Ovary (tissue), 7 donors: ENCODE measurements at regions not wholly inside any gene's neighbourhood (a gene's known extent, or its start where the extent isn't known, plus 50 kb on each side); places are given as distances from the start of the nearest gene placed in this dataset.

ENCODE experiments used
- DNase-seq, 5 donors: peaks; one replicate each; pipeline ENCODE4 v3.0.0-alpha.2; 2019 to 2020
- H3K27ac ChIP-seq, 2 donors: fragments of 200-600 bp; one replicate each; pipeline versions ENCODE4 v1.5.1 to v1.8.0; 2019 to 2022
- H3K27me3 ChIP-seq: fragments of 200-600 bp; one replicate; pipeline ENCODE4 v1.8.0; 2022
- H3K36me3 ChIP-seq: fragments of 200-600 bp; sonication (generic); one replicate; pipeline ENCODE4 v1.5.1; 2019
- H3K4me1 ChIP-seq: one replicate; pipeline ENCODE4 v1.8.1; 2013; ENCODE audit warnings: mild to moderate bottlenecking, moderate library complexity; ENCODE audit not compliant: insufficient read depth
- H3K4me3 ChIP-seq: fragments of 200-600 bp; sonication (generic); one replicate; pipeline ENCODE4 v1.5.1; 2017
- H3K9me3 ChIP-seq, 2 donors: fragments of 200-600 bp in 1 of 2; sonication (generic) in 1 of 2; one replicate each; pipeline versions ENCODE4 v1.5.1 to v1.8.1; 2013 to 2019; ENCODE audit warnings: mild to moderate bottlenecking in 1 of 2, moderate library complexity in 1 of 2
- CTCF ChIP-seq, 3 donors: fragments of 450-650 bp in 2 of 3; fragments of 200-600 bp in 1 of 3; IDR thresholded peaks; one replicate each; pipeline versions ENCODE4 v1.5.1 to v1.8.0; 2016 to 2022; ENCODE audit warnings: antibody characterized with exemption in 3 of 3, mild to moderate bottlenecking in 1 of 3
- EP300 ChIP-seq: sonication (generic); formaldehyde crosslinking; IDR thresholded peaks from one replicate; pipeline ENCODE4 v1.6.1; 2017; ENCODE audit warnings: antibody characterized with exemption
- POLR2A ChIP-seq: fragments of 450-650 bp; IDR thresholded peaks from one replicate; pipeline ENCODE4 v1.6.1; 2017; ENCODE audit warnings: antibody characterized with exemption, mild to moderate bottlenecking, moderate library complexity
- WGBS, 3 donors: extraction: QIAGEN DNeasy Blood & Tissue Kit in 1 of 3; methylation state at CpG; one replicate each; pipeline versions ENCODE4 v1.1.5 to v1.1.7; 2013 to 2017; 5-methylcytosine and 5-hydroxymethylcytosine counted together
- intact Hi-C, 4 donors: fragments of 100-400 bp; cut with DNase I; formaldehyde crosslinking; loops; one replicate each; pipeline versions ENCODE4 v1.11.0 to v1.15.1; 2022 to 2023
- donor health status: DM: no; HTN: no; CAD: no; lungs with moderate emphysema.
- donor health status: DM: no; HTN: no; CAD: no.
- donor health status: Bipolar disorder and iron deficiency.
- donor health status: DM: no; HTN: no; CAD: no.
- donor health status: DM: yes; HTN: yes; CAD: no.

- Histone ChIP-seq H3K4me3 (no peak overlapping the region), H3K4me1 (no peaks in the 10 kb centered on the region), H3K27me3 (no peaks in the 10 kb centered on the region), H3K36me3 (no peaks in the 10 kb centered on the region), H3K9me3 (no peaks in the 10 kb centered on the region), H3K27ac (no peak overlapping the region)
- 13 to 21% (median 16%) methylated on average over 13 of the region's 13 CpGs for WGBS, 3 donors
- TF ChIP-seq POLR2A = no peak
- TF ChIP-seq EP300 = no peak
- peak; percentile 47 to 69 (median 67) for TF ChIP-seq CTCF (IDR thresholded peaks at IDR 0.05)
- intact Hi-C loops = loop anchor here in 1 of 4 donors (5.0 kb wide), 1 partner anchor 483 kb away; no protein-coding TSS in a partner anchor
- DNase-seq = peak; percentile 58 to 77 (median 74)
These were observed 84.4 kb upstream of the SEPTIN5 start for GRCh38 chr22:19629720-19630419.

- Histone ChIP-seq H3K4me3 (no peak overlapping the region), H3K4me1 (no peaks in the 10 kb centered on the region), H3K27ac (no peak overlapping the region), H3K27me3 (no peaks in the 10 kb centered on the region), H3K9me3 (no peaks in the 10 kb centered on the region), H3K36me3 (no peaks in the 10 kb centered on the region)
- DNase-seq = no peak
- TF ChIP-seq CTCF (IDR thresholded peaks at IDR 0.05) (no peak), EP300 (no peak), POLR2A (no peak)
- 71 to 78% (median 75%) methylated on average over 5 of the region's 5 CpGs for WGBS, 3 donors
- intact Hi-C loops = loop anchor here in 1 of 4 donors (5.0 kb wide), 1 partner anchor 483 kb away; no protein-coding TSS in a partner anchor
These were observed 83.7 kb upstream of the SEPTIN5 start for GRCh38 chr22:19630614-19631013.

GRCh38 chr22:19631899-19632667 is 82.2 kb upstream of the SEPTIN5 start:
- no peak for DNase-seq
- H3K4me3 ChIP-seq = no peak overlapping the region
- H3K9me3 ChIP-seq = no peaks in the 10 kb centered on the region
- TF ChIP-seq POLR2A (no peak), CTCF (IDR thresholded peaks at IDR 0.05) (no peak), EP300 (no peak)
- H3K4me1 ChIP-seq = no peaks in the 10 kb centered on the region
- intact Hi-C loops = loop anchor here in 1 of 4 donors (5.0 kb wide), 1 partner anchor 485 kb away; no protein-coding TSS in a partner anchor
- whole genome bisulfite sequencing, 3 donors = 42 to 66% (median 49%) methylated on average over 19 of the region's 19 CpGs
- H3K36me3 ChIP-seq = no peaks in the 10 kb centered on the region
- H3K27ac ChIP-seq = no peak overlapping the region
- H3K27me3 ChIP-seq = no peaks in the 10 kb centered on the region

- no peak overlapping the region for H3K4me3 ChIP-seq
- no peak overlapping the region for H3K27ac ChIP-seq
- no peaks in the 10 kb centered on the region for H3K36me3 ChIP-seq
- DNase-seq = no peak
- H3K4me1 ChIP-seq = no peaks in the 10 kb centered on the region
- WGBS, 3 donors = 75 to 79% (median 79%) methylated on average over 17 of the region's 17 CpGs
- H3K9me3 ChIP-seq = no peaks in the 10 kb centered on the region
- intact Hi-C loops = loop anchor here in 1 of 4 donors (5.0 kb wide), 1 partner anchor 485 kb away; no protein-coding TSS in a partner anchor
- H3K27me3 ChIP-seq = no peaks in the 10 kb centered on the region
- TF ChIP-seq EP300 (no peak), CTCF (IDR thresholded peaks at IDR 0.05) (no peak), POLR2A (no peak)
These were observed 81.6 kb upstream of the SEPTIN5 start for GRCh38 chr22:19632668-19633148.
